ENCODE measurements at regions not wholly inside any gene's neighbourhood (a gene's known extent, or its start where the extent isn't known, plus 50 kb on each side); places are given as distances from the start of the nearest gene placed in this dataset.

DNA sequence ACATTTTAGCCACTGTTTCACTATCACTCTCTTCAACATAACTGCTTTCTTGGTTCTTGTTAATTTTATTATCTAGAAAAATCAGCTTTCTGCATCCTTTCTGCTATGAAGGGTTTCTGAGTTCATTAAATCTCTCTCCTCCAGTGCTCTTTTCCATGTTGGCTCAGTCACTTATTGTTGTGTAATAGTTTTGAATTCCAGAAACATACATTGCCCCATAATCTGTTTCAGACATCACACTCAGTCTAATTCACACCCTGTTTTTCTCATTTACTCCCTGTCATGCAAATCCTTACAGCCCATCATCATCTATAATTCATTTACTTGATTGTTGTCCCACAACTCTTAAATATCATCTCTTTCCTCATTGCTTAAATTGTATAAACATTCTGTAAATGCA, 176.1 kb upstream of the CDH12 start:
- TF ChIP-seq GABPB1 (CRISPR knock-in tag; IDR thresholded peaks at IDR 0.05), result no peak
- TF ChIP-seq CTCF (CRISPR knock-in tag; IDR thresholded peaks at IDR 0.05), result no peak
- no peak for TF ChIP-seq TCF12 (IDR thresholded peaks at IDR 0.05)
- no peak for TF ChIP-seq TCF12 (CRISPR knock-in tag; IDR thresholded peaks at IDR 0.05)
- TF ChIP-seq EZH2 (conservative IDR thresholded peaks at IDR 0.05; ENCODE audit: low read depth, low read length), result no peak
- no peak for TF ChIP-seq IRF1 (CRISPR knock-in tag; IDR thresholded peaks at IDR 0.05; ENCODE audit: low read depth)
- no peak for TF ChIP-seq TP53 (CRISPR knock-in tag; conservative IDR thresholded peaks at IDR 0.05)

Data from HepG2 (cell line).